ENCODE measurements at regions not wholly inside any gene's neighbourhood (a gene's known extent, or its start where the extent isn't known, plus 50 kb on each side); places are given as distances from the start of the nearest gene placed in this dataset.

DNA sequence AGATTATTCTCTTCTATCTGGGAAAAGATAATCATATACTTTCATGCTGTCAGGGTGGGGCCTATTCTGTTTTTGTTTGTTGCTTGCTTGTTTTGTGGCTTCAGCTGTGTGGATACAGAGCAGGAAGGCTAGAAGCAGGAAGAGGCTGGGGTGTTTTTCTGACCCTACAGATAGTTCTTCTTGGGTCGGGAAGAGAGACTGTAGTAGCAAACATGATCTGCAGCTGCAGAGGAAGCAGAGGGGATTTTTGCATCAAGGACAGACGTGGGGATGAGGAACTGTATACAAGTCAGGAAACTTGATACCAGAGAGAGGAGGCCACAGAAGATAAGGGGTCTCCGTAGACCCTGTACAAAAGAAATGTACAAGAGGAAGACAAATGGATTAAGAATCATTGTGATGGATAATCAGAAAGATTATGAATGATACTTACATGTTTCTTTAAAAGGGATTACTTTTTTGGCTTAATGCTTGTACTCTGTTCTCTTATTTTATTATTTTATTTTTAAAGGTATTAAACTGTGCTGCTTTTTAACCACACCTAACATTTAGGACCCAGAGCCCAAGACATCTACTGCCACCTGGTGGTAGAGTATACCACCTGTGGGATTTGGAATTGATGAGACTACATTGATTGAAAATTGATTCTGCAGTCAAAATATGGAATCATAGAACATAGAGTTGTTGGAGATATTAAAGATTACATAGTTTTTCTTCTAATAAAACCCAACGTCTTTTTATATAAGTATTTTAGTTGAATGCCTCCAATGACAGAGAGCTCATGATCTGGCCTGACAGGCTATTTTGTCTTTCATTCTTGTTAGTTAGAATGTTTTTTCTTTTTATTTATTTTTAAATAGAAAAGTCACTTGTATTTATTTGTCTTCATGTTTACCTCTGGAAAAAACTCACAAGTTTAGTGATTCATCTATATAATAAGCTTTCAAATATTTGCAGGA is 87.3 kb upstream of the ROPN1 start:
- DNase-seq (ENCODE audit: low spot score in 2 of 2), result no peak

DNA sequence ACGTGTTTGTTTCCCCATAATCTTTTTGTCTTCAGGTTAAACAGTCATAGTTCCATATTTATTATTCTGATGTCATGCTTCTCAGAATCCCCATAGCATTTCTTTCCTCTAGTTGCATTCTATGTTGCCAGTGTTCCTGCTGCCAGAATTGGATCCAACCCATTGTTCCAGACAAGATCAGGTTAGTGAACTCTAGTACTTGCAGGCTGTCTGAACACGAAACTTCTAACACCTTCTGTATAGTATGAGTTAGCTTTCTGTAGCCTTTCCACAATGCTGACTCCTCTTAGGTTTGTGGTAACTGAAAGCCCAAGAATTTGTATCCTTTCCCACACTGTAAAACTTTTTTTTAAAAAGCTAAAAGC is 88.0 kb upstream of the ROPN1 start:
- H3K27ac Mint-ChIP-seq, result no peak overlapping the region
- H3K4me1 Mint-ChIP-seq, result no peaks in the 10 kb centered on the region
- DNase-seq (ENCODE audit: low spot score in 2 of 2) (no peak), ATAC-seq (ENCODE audit: low read depth) (no peak)
- peaks cover 14% of the 10 kb centered on the region for H3K27me3 Mint-ChIP-seq
- no peak overlapping the region for H3K4me3 Mint-ChIP-seq
- peaks cover 1% of the 10 kb centered on the region for H3K9me3 Mint-ChIP-seq
- no peaks in the 10 kb centered on the region for H3K36me3 Mint-ChIP-seq

More for the DNA sequence above, 87.3 kb upstream of the ROPN1 start:
- no peaks in the 10 kb centered on the region for H3K4me1 Mint-ChIP-seq
- no peak overlapping the region for H3K4me3 Mint-ChIP-seq
- H3K27me3 Mint-ChIP-seq, result peaks cover 14% of the 10 kb centered on the region
- H3K9me3 Mint-ChIP-seq, result peaks cover 1% of the 10 kb centered on the region
- no peaks in the 10 kb centered on the region for H3K36me3 Mint-ChIP-seq
- H3K27ac Mint-ChIP-seq, result no peak overlapping the region
- ATAC-seq (ENCODE audit: low read depth), result no peak

GRCh38 chr3:124082343-124082742 is 90.4 kb upstream of the ROPN1 start:
- Mint-ChIP-seq H3K4me1 (no peaks in the 10 kb centered on the region), H3K9me3 (peaks cover 1% of the 10 kb centered on the region), H3K27me3 (peaks cover 13% of the 10 kb centered on the region), H3K27ac (no peak overlapping the region), H3K4me3 (no peak overlapping the region), H3K36me3 (no peaks in the 10 kb centered on the region)
- no peak for DNase-seq (ENCODE audit: low spot score in 2 of 2)
- no peak for ATAC-seq (ENCODE audit: low read depth)

DNA sequence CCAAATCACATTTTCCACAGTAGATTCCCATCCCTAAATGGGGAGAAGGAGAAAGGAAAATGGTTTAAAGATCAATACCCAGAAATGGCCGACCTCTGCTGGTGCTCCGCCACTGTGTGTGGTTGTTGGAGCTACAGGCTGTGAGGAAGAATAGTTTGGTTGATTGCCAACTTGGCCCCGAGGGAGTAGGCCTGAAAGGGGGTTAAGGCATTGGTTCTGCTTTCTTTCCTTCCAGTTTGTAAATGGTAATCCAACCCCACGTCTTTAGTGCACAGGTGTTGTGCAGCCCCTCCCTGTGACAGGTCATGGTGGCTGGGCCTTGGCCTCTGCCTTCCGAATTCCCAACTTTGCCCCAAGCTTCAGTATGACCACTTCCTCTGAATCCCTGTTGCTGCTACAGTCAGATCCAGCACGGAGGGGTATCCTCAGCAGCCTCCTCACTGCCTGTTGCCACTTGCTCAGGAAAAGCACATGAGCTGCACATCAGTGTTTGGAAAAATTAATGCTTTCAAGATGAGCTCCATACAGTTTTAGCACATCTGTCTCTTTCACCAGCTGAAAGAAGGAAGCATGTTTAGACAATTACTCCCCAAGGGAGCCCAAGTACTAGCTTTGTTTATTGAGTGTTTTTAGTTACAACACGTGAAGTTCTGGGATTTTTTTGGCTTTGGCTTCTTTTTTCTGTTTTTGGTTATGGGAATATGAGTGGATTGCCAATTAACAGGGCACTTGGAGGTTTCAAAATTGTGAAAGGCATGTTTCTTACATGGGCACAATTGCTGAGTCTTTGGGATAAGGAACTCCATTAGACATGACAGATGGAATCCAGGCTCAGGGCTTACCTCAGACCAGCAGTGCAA is 92.3 kb upstream of the ROPN1 start:
- no peak overlapping the region for H3K4me3 Mint-ChIP-seq
- no peaks in the 10 kb centered on the region for H3K36me3 Mint-ChIP-seq
- DNase-seq (ENCODE audit: low spot score in 2 of 2) (no peak), ATAC-seq (ENCODE audit: low read depth) (peak; percentile 42)
- no peak overlapping the region for H3K27ac Mint-ChIP-seq
- H3K4me1 Mint-ChIP-seq, result no peaks in the 10 kb centered on the region
- peaks cover 1% of the 10 kb centered on the region for H3K9me3 Mint-ChIP-seq
- peaks cover 6% of the 10 kb centered on the region for H3K27me3 Mint-ChIP-seq

DNA sequence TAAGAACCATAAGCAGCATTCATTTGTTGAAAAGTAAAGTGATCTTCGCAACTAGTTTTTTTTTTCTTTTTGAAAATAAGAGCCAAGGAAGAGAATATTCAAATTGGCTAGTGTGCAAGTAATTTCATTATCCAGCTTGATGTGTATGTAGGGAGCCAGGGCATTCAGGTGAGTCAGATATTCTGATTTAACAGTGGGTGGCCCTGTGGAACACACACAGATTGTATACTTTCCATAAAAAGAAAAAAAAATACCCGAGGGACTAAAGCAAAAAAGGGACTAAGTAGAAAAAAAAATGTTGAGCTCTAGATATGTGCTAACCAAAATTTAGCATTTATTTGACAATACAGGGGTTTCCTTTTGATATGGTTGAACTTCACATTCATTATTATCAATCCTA is 96.9 kb upstream of the ROPN1 start:
- Mint-ChIP-seq H3K9me3 (no peaks in the 10 kb centered on the region), H3K4me3 (no peak overlapping the region), H3K27ac (no peak overlapping the region), H3K27me3 (peaks cover 10% of the 10 kb centered on the region), H3K36me3 (no peaks in the 10 kb centered on the region), H3K4me1 (no peaks in the 10 kb centered on the region)
- ATAC-seq (ENCODE audit: low read depth) (no peak), DNase-seq (ENCODE audit: low spot score in 2 of 2) (no peak)

- ATAC-seq (ENCODE audit: low read depth), result no peak
- peaks cover 10% of the 10 kb centered on the region for H3K27me3 Mint-ChIP-seq
- H3K27ac Mint-ChIP-seq, result no peak overlapping the region
- H3K36me3 Mint-ChIP-seq, result no peaks in the 10 kb centered on the region
- H3K4me3 Mint-ChIP-seq, result no peak overlapping the region
- no peaks in the 10 kb centered on the region for H3K9me3 Mint-ChIP-seq
- H3K4me1 Mint-ChIP-seq, result no peaks in the 10 kb centered on the region
- no peak for DNase-seq (ENCODE audit: low spot score in 2 of 2)
These were observed 97.3 kb upstream of the ROPN1 start for GRCh38 chr3:124089214-124089613.

- Mint-ChIP-seq H3K36me3 (no peaks in the 10 kb centered on the region), H3K27me3 (peaks cover 13% of the 10 kb centered on the region), H3K9me3 (no peaks in the 10 kb centered on the region), H3K4me3 (no peak overlapping the region), H3K4me1 (no peaks in the 10 kb centered on the region), H3K27ac (no peak overlapping the region)
- no peak for ATAC-seq (ENCODE audit: low read depth)
- DNase-seq (ENCODE audit: low spot score in 2 of 2), result no peak
These were observed 99.8 kb upstream of the ROPN1 start for GRCh38 chr3:124091716-124092115.

- no peaks in the 10 kb centered on the region for H3K9me3 Mint-ChIP-seq
- peaks cover 13% of the 10 kb centered on the region for H3K27me3 Mint-ChIP-seq
- H3K36me3 Mint-ChIP-seq, result no peaks in the 10 kb centered on the region
- H3K4me3 Mint-ChIP-seq, result no peak overlapping the region
- no peak overlapping the region for H3K27ac Mint-ChIP-seq
- H3K4me1 Mint-ChIP-seq, result no peaks in the 10 kb centered on the region
- ATAC-seq (ENCODE audit: low read depth) (no peak), DNase-seq (ENCODE audit: low spot score in 2 of 2) (no peak)
These were observed 100.9 kb upstream of the ROPN1 start for GRCh38 chr3:124092811-124093210.

- H3K4me1 Mint-ChIP-seq, result no peaks in the 10 kb centered on the region
- DNase-seq (ENCODE audit: low spot score in 2 of 2) (no peak), ATAC-seq (ENCODE audit: low read depth) (no peak)
- no peaks in the 10 kb centered on the region for H3K9me3 Mint-ChIP-seq
- no peaks in the 10 kb centered on the region for H3K36me3 Mint-ChIP-seq
- no peak overlapping the region for H3K4me3 Mint-ChIP-seq
- peaks cover 9% of the 10 kb centered on the region for H3K27me3 Mint-ChIP-seq
- no peak overlapping the region for H3K27ac Mint-ChIP-seq
These were observed 102.6 kb upstream of the ROPN1 start for GRCh38 chr3:124094496-124094895.

GRCh38 chr3:124097362-124098131 is 105.6 kb upstream of the ROPN1 start:
- Mint-ChIP-seq H3K27me3 (peaks cover 12% of the 10 kb centered on the region), H3K27ac (no peak overlapping the region), H3K4me1 (no peaks in the 10 kb centered on the region), H3K4me3 (no peak overlapping the region), H3K9me3 (no peaks in the 10 kb centered on the region), H3K36me3 (no peaks in the 10 kb centered on the region)
- ATAC-seq (ENCODE audit: low read depth) (no peak), DNase-seq (ENCODE audit: low spot score in 2 of 2) (no peak)

GRCh38 chr3:124101643-124102042 is 109.7 kb upstream of the ROPN1 start:
- no peaks in the 10 kb centered on the region for H3K4me1 Mint-ChIP-seq
- no peak overlapping the region for H3K4me3 Mint-ChIP-seq
- H3K27ac Mint-ChIP-seq, result no peak overlapping the region
- no peaks in the 10 kb centered on the region for H3K36me3 Mint-ChIP-seq
- no peak for DNase-seq (ENCODE audit: low spot score in 2 of 2)
- peaks cover 6% of the 10 kb centered on the region for H3K27me3 Mint-ChIP-seq
- ATAC-seq (ENCODE audit: low read depth), result no peak
- H3K9me3 Mint-ChIP-seq, result no peaks in the 10 kb centered on the region

GRCh38 chr3:124107104-124107890 is 115.4 kb upstream of the ROPN1 start:
- Mint-ChIP-seq H3K27ac (no peak overlapping the region), H3K4me1 (no peaks in the 10 kb centered on the region), H3K9me3 (no peaks in the 10 kb centered on the region), H3K27me3 (peaks cover 1% of the 10 kb centered on the region), H3K4me3 (no peak overlapping the region), H3K36me3 (no peaks in the 10 kb centered on the region)
- no peak for DNase-seq (ENCODE audit: low spot score in 2 of 2)
- ATAC-seq (ENCODE audit: low read depth), result no peak

DNA sequence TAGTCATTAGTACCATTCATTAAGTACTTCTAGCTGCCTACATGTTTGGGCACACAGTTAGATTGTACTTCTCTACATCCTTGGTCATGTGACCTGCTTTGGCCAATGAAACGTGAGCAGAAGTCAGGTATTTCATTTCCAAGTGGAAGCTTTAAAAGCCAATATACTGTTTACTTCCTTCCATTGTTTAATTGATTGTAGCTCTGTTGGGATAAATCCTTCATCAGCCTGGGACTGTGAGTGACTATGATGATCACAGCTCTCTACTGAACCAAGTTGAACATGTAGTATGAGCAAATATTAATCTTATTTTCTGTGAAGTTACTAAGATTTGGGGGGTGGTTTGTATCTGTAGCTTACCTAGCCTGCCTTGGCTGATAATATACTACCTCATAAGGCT is 116.5 kb upstream of the ROPN1 start:
- no peaks in the 10 kb centered on the region for H3K9me3 Mint-ChIP-seq
- no peak for DNase-seq (ENCODE audit: low spot score in 2 of 2)
- no peak overlapping the region for H3K27ac Mint-ChIP-seq
- peaks cover 2% of the 10 kb centered on the region for H3K27me3 Mint-ChIP-seq
- no peaks in the 10 kb centered on the region for H3K36me3 Mint-ChIP-seq
- H3K4me3 Mint-ChIP-seq, result no peak overlapping the region
- no peak for ATAC-seq (ENCODE audit: low read depth)
- H3K4me1 Mint-ChIP-seq, result no peaks in the 10 kb centered on the region

Data from memory B cell (primary cell).